ENCODE measurements at regions not wholly inside any gene's neighbourhood (a gene's known extent, or its start where the extent isn't known, plus 50 kb on each side); places are given as distances from the start of the nearest gene placed in this dataset.

GRCh38 chr9:115944166-115944948, 209.2 kb upstream of the PAPPA start:
- no TSS peak for BruUV-seq (replicated peaks)
- Mint-ChIP-seq H3K27ac (ENCODE audit: unreplicated experiment) (no peak overlapping the region), H3K4me3 (ENCODE audit: low read depth, unreplicated experiment) (no peak overlapping the region), H3K4me1 (ENCODE audit: low read depth, unreplicated experiment) (peaks cover 5% of the 10 kb centered on the region), H3K36me3 (ENCODE audit: insufficient read depth, unreplicated experiment) (no peaks in the 10 kb centered on the region), H3K27me3 (ENCODE audit: unreplicated experiment) (no peaks in the 10 kb centered on the region), H3K9me3 (ENCODE audit: low read depth, unreplicated experiment) (peaks cover 18% of the 10 kb centered on the region)
- CTCF ChIA-PET = no interaction called here
- TF ChIP-seq CTCF (IDR thresholded peaks at IDR 0.05; ENCODE audit: unreplicated experiment) = no peak
- intact Hi-C loops (cut with micrococcal nuclease; ENCODE audit: unreplicated experiment) = no loop called here
- DNase-seq = no peak

DNA sequence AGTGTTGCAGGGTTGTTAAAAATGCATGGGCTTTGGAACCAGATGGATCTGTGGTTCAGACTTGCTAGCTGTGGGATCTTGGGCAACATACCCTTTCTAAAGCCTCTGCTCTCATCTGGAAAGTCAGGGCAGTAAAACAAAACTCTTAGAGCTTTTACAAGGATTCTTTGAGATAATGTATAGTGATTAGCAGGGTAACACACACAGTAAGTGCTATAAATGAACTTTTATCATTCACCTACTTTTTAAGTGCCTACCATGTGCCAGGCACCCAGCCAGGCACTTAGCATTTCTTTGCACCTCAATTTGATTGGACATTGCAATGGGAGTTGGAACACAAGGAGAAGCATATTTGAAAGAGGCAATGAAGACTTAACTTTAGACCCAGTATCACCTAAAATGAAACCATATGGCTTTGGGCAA, 208.6 kb upstream of the PAPPA start:
- H3K4me3 Mint-ChIP-seq (ENCODE audit: low read depth, unreplicated experiment) = no peak overlapping the region
- DNase-seq = no peak
- BruUV-seq (replicated peaks) = no TSS peak
- H3K27me3 Mint-ChIP-seq (ENCODE audit: unreplicated experiment) = no peaks in the 10 kb centered on the region
- H3K36me3 Mint-ChIP-seq (ENCODE audit: insufficient read depth, unreplicated experiment) = no peaks in the 10 kb centered on the region
- H3K9me3 Mint-ChIP-seq (ENCODE audit: low read depth, unreplicated experiment) = peaks cover 15% of the 10 kb centered on the region
- CTCF ChIA-PET = no interaction called here
- TF ChIP-seq CTCF (IDR thresholded peaks at IDR 0.05; ENCODE audit: unreplicated experiment) = no peak
- intact Hi-C loops (cut with micrococcal nuclease; ENCODE audit: unreplicated experiment) = no loop called here
- H3K4me1 Mint-ChIP-seq (ENCODE audit: low read depth, unreplicated experiment) = no peaks in the 10 kb centered on the region
- H3K27ac Mint-ChIP-seq (ENCODE audit: unreplicated experiment) = no peak overlapping the region

- TF ChIP-seq CTCF (IDR thresholded peaks at IDR 0.05; ENCODE audit: unreplicated experiment) = no peak
- Mint-ChIP-seq H3K36me3 (ENCODE audit: insufficient read depth, unreplicated experiment) (no peaks in the 10 kb centered on the region), H3K27me3 (ENCODE audit: unreplicated experiment) (no peaks in the 10 kb centered on the region), H3K9me3 (ENCODE audit: low read depth, unreplicated experiment) (peaks cover 15% of the 10 kb centered on the region), H3K4me1 (ENCODE audit: low read depth, unreplicated experiment) (no peaks in the 10 kb centered on the region), H3K27ac (ENCODE audit: unreplicated experiment) (no peak overlapping the region), H3K4me3 (ENCODE audit: low read depth, unreplicated experiment) (no peak overlapping the region)
- CTCF ChIA-PET = no interaction called here
- no TSS peak for BruUV-seq (replicated peaks)
- DNase-seq = no peak
- intact Hi-C loops (cut with micrococcal nuclease; ENCODE audit: unreplicated experiment) = no loop called here
Observed at GRCh38 chr9:115946530-115946929, 207.1 kb upstream of the PAPPA start.

DNA sequence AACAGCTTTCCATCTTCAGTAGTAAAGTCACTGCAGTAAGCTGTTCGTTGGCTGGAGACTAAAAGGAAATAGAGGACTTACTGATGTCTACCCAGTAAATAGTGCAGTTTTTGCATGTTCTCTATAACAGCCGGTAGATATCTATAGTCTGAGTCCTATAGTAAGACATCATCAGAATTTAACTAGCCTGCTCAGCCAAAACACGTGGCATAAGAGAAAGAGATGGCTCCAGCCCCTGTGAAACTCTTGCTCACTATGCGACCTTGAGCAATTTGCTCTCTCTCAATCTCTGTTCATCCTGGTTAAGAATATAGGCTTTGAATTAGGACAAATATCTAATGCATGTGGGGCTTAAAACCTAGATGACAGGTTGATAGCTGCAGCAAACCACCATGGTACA, 201.6 kb upstream of the PAPPA start:
- Mint-ChIP-seq H3K27me3 (ENCODE audit: unreplicated experiment) (no peaks in the 10 kb centered on the region), H3K4me1 (ENCODE audit: low read depth, unreplicated experiment) (no peaks in the 10 kb centered on the region), H3K27ac (ENCODE audit: unreplicated experiment) (no peak overlapping the region), H3K9me3 (ENCODE audit: low read depth, unreplicated experiment) (peaks cover 8% of the 10 kb centered on the region), H3K4me3 (ENCODE audit: low read depth, unreplicated experiment) (no peak overlapping the region), H3K36me3 (ENCODE audit: insufficient read depth, unreplicated experiment) (no peaks in the 10 kb centered on the region)
- CTCF ChIA-PET = no interaction called here
- no peak for DNase-seq
- intact Hi-C loops (cut with micrococcal nuclease; ENCODE audit: unreplicated experiment) = no loop called here
- BruUV-seq (replicated peaks) = no TSS peak
- no peak for TF ChIP-seq CTCF (IDR thresholded peaks at IDR 0.05; ENCODE audit: unreplicated experiment)

Data from Calu3 (cell line).